Left ventricle myocardium inferior (tissue), 1 donor: ENCODE measurements at regions not wholly inside any gene's neighbourhood (a gene's known extent, or its start where the extent isn't known, plus 50 kb on each side); places are given as distances from the start of the nearest gene placed in this dataset.

Source experiments
- DNase-seq: peaks from one replicate; pipeline ENCODE4 v3.0.0-alpha.2; 2020
- H3K27ac ChIP-seq: fragments of 200-600 bp; replicated peaks from 2 replicates; pipeline ENCODE4 v1.8.0; 2021
- H3K27me3 ChIP-seq: fragments of 200-600 bp; 2 replicates; pipeline ENCODE4 v1.8.0; 2021; ENCODE audit warnings: low read depth
- H3K36me3 ChIP-seq: fragments of 200-600 bp; 2 replicates; pipeline ENCODE4 v1.8.0; 2021
- H3K4me1 ChIP-seq: fragments of 200-600 bp; 2 replicates; pipeline ENCODE4 v1.8.0; 2021
- H3K4me3 ChIP-seq: fragments of 200-600 bp; 2 replicates; pipeline ENCODE4 v1.8.0; 2021; ENCODE audit warnings: mild to moderate bottlenecking, moderate library complexity
- H3K9me3 ChIP-seq: fragments of 200-600 bp; replicated peaks from 2 replicates; pipeline ENCODE4 v1.8.0; 2021
- CTCF ChIP-seq: fragments of 200-600 bp; IDR thresholded peaks from 2 replicates; pipeline ENCODE4 v1.8.0; 2021; ENCODE audit warnings: antibody characterized with exemption, mild to moderate bottlenecking, borderline replicate concordance
- intact Hi-C: fragments of 100-400 bp; cut with micrococcal nuclease; formaldehyde crosslinking; loops from one replicate; pipeline ENCODE4 v1.11.0; 2022
- donor health status: DM: no; HTN: yes; CAD: no; lungs with severe emphysema.

GRCh38 chrY:15397556-15398280, 873.4 kb downstream of the NLGN4Y start:
- Histone ChIP-seq H3K36me3 (no peaks in the 10 kb centered on the region), H3K4me3 (no peak overlapping the region), H3K9me3 (no peaks in the 10 kb centered on the region), H3K4me1 (no peaks in the 10 kb centered on the region), H3K27me3 (no peaks in the 10 kb centered on the region), H3K27ac (no peak overlapping the region)
- no peak for TF ChIP-seq CTCF
- no peak for DNase-seq
- intact Hi-C loops: no loop called here

DNA sequence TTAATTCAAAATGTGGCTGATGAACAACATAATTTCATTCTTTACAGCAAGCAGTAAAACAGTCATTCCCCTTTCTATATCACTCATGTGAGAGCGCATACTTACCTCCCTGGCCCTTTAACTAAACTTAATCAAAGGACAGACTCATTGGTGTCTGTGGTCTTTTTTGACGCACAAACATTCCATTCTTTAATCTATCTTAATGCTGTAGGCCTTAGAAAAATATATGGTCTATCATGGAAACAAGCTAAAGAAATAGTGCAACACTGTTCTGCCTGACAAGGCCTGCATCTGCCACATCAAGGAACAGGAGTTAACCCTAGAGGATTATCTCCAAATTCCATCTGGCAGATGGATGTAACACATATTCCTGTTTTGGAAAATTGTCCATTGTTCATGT, 878.1 kb downstream of the NLGN4Y start:
- H3K4me3 ChIP-seq: no peak overlapping the region
- no peak for DNase-seq
- no peaks in the 10 kb centered on the region for H3K27me3 ChIP-seq
- H3K36me3 ChIP-seq: no peaks in the 10 kb centered on the region
- no peak overlapping the region for H3K27ac ChIP-seq
- intact Hi-C loops: no loop called here
- no peak for TF ChIP-seq CTCF
- H3K4me1 ChIP-seq: no peaks in the 10 kb centered on the region
- no peaks in the 10 kb centered on the region for H3K9me3 ChIP-seq

- no peak for TF ChIP-seq CTCF
- DNase-seq: no peak
- Histone ChIP-seq H3K27ac (no peak overlapping the region), H3K36me3 (no peaks in the 10 kb centered on the region), H3K27me3 (no peaks in the 10 kb centered on the region), H3K4me3 (no peak overlapping the region), H3K4me1 (no peaks in the 10 kb centered on the region), H3K9me3 (no peaks in the 10 kb centered on the region)
- intact Hi-C loops: no loop called here
These were observed 880.2 kb downstream of the NLGN4Y start for GRCh38 chrY:15404551-15404950.

DNA sequence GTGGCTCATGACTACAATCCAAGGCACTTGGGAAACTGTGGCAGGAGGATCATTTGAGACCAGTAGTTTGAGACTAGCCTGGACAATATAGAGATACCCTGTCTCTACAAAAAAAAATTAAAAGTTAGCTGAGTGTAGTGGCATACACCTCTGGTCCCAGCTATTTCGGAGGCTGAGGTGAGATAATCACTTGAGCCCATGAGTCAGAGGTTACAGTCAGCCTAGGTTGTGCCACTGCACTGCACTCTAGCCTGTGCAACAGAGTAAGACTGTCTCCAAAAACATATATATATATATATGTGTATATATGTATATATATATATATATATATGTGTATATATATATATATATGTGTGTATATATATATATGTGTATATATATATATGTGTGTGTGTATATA, 890.8 kb downstream of the NLGN4Y start:
- H3K4me1 ChIP-seq: no peaks in the 10 kb centered on the region
- H3K4me3 ChIP-seq: no peak overlapping the region
- DNase-seq: no peak
- H3K9me3 ChIP-seq: no peaks in the 10 kb centered on the region
- H3K27ac ChIP-seq: no peak overlapping the region
- H3K27me3 ChIP-seq: no peaks in the 10 kb centered on the region
- TF ChIP-seq CTCF: no peak
- intact Hi-C loops: no loop called here
- no peaks in the 10 kb centered on the region for H3K36me3 ChIP-seq

GRCh38 chrY:15418613-15419012, 894.3 kb downstream of the NLGN4Y start:
- intact Hi-C loops: no loop called here
- TF ChIP-seq CTCF: no peak
- no peak overlapping the region for H3K27ac ChIP-seq
- no peak overlapping the region for H3K4me3 ChIP-seq
- H3K27me3 ChIP-seq: no peaks in the 10 kb centered on the region
- H3K9me3 ChIP-seq: no peaks in the 10 kb centered on the region
- DNase-seq: no peak
- no peaks in the 10 kb centered on the region for H3K36me3 ChIP-seq
- H3K4me1 ChIP-seq: no peaks in the 10 kb centered on the region
